ENCODE measurements at regions not wholly inside any gene's neighbourhood (a gene's known extent, or its start where the extent isn't known, plus 50 kb on each side); places are given as distances from the start of the nearest gene placed in this dataset.
A peak's percentile ranks its signal among the peaks of the same experiment; 100 is the strongest.

- DNase-seq (ENCODE audit: low read depth, low spot score), result no peak
Observed at GRCh38 chr20:48300529-48300928, 515.2 kb upstream of the SULF2 start.

- no peak for DNase-seq (ENCODE audit: low read depth, low spot score)
Observed at GRCh38 chr20:48298851-48299484, 513.7 kb upstream of the SULF2 start.

GRCh38 chr20:48298433-48298832 lies 513.2 kb upstream of the SULF2 start:
- no peak for DNase-seq (ENCODE audit: low read depth, low spot score)

- DNase-seq (ENCODE audit: low read depth, low spot score), result peak; percentile 66
Observed at GRCh38 chr20:48295966-48296421, 510.7 kb upstream of the SULF2 start.

- DNase-seq (ENCODE audit: low read depth, low spot score), result peak; percentile 98
Observed at GRCh38 chr20:48295445-48295903, 510.2 kb upstream of the SULF2 start.

GRCh38 chr20:48294942-48295341 lies 509.7 kb upstream of the SULF2 start:
- DNase-seq (ENCODE audit: low read depth, low spot score), result peak; percentile 54

GRCh38 chr20:48294196-48294595 lies 508.9 kb upstream of the SULF2 start:
- no peak for DNase-seq (ENCODE audit: low read depth, low spot score)

GRCh38 chr20:48293671-48294070 lies 508.4 kb upstream of the SULF2 start:
- DNase-seq (ENCODE audit: low read depth, low spot score), result no peak

- DNase-seq (ENCODE audit: low read depth, low spot score), result peak; percentile 92
Observed at GRCh38 chr20:48292806-48293205, 507.5 kb upstream of the SULF2 start.

GRCh38 chr20:48291896-48292295 lies 506.6 kb upstream of the SULF2 start:
- DNase-seq (ENCODE audit: low read depth, low spot score), result no peak

GRCh38 chr20:48288930-48289507 lies 503.7 kb upstream of the SULF2 start:
- no peak for DNase-seq (ENCODE audit: low read depth, low spot score)

GRCh38 chr20:48287552-48288170 lies 502.4 kb upstream of the SULF2 start:
- DNase-seq (ENCODE audit: low read depth, low spot score), result no peak

GRCh38 chr20:48287021-48287494 lies 501.8 kb upstream of the SULF2 start:
- DNase-seq (ENCODE audit: low read depth, low spot score), result no peak

GRCh38 chr20:48286601-48287000 lies 501.3 kb upstream of the SULF2 start:
- no peak for DNase-seq (ENCODE audit: low read depth, low spot score)

GRCh38 chr20:48285656-48286055 lies 500.4 kb upstream of the SULF2 start:
- no peak for DNase-seq (ENCODE audit: low read depth, low spot score)

- peak; percentile 50 for DNase-seq (ENCODE audit: low read depth, low spot score)
Observed at GRCh38 chr20:48284837-48285236, 499.6 kb upstream of the SULF2 start.

- DNase-seq (ENCODE audit: low read depth, low spot score), result no peak
Observed at GRCh38 chr20:48284315-48284714, 499.0 kb upstream of the SULF2 start.

GRCh38 chr20:48283470-48284110 lies 498.3 kb upstream of the SULF2 start:
- DNase-seq (ENCODE audit: low read depth, low spot score), result no peak

GRCh38 chr20:48282591-48283228 lies 497.4 kb upstream of the SULF2 start:
- DNase-seq (ENCODE audit: low read depth, low spot score), result no peak

- DNase-seq (ENCODE audit: low read depth, low spot score), result no peak
Observed at GRCh38 chr20:48281501-48281900, 496.2 kb upstream of the SULF2 start.

GRCh38 chr20:48278961-48279481 lies 493.7 kb upstream of the SULF2 start:
- no peak for DNase-seq (ENCODE audit: low read depth, low spot score)

GRCh38 chr20:48277266-48277665 lies 492.0 kb upstream of the SULF2 start:
- DNase-seq (ENCODE audit: low read depth, low spot score), result no peak
